ENCODE measurements at regions not wholly inside any gene's neighbourhood (a gene's known extent, or its start where the extent isn't known, plus 50 kb on each side); places are given as distances from the start of the nearest gene placed in this dataset.

GRCh38 chr3:44048196-44048924, 193.3 kb upstream of the TOPAZ1 start:
- TF ChIP-seq, protein P1, sequence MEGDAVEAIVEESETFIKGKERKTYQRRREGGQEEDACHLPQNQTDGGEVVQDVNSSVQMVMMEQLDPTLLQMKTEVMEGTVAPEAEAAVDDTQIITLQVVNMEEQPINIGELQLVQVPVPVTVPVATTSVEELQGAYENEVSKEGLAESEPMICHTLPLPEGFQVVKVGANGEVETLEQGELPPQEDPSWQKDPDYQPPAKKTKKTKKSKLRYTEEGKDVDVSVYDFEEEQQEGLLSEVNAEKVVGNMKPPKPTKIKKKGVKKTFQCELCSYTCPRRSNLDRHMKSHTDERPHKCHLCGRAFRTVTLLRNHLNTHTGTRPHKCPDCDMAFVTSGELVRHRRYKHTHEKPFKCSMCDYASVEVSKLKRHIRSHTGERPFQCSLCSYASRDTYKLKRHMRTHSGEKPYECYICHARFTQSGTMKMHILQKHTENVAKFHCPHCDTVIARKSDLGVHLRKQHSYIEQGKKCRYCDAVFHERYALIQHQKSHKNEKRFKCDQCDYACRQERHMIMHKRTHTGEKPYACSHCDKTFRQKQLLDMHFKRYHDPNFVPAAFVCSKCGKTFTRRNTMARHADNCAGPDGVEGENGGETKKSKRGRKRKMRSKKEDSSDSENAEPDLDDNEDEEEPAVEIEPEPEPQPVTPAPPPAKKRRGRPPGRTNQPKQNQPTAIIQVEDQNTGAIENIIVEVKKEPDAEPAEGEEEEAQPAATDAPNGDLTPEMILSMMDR (conservative IDR thresholded peaks at IDR 0.05 in 1 of 2, IDR thresholded peaks at IDR 0.05 in 1 of 2; ENCODE audit: low read depth in 1 of 2, low read length in 2 of 2) = no peak
- TF ChIP-seq EZH2 (IDR thresholded peaks at IDR 0.05; ENCODE audit: low read length, missing control alignments) = no peak

Measured in fibroblast of lung (primary cell).